GM19240 (cell line): ENCODE measurements at regions not wholly inside any gene's neighbourhood (a gene's known extent, or its start where the extent isn't known, plus 50 kb on each side); places are given as distances from the start of the nearest gene placed in this dataset.

Source experiments
- DNase-seq: peaks from one replicate; pipeline ENCODE4 v3.0.0; 2011; ENCODE audit warnings: low spot score; ENCODE audit not compliant: insufficient read length

DNA sequence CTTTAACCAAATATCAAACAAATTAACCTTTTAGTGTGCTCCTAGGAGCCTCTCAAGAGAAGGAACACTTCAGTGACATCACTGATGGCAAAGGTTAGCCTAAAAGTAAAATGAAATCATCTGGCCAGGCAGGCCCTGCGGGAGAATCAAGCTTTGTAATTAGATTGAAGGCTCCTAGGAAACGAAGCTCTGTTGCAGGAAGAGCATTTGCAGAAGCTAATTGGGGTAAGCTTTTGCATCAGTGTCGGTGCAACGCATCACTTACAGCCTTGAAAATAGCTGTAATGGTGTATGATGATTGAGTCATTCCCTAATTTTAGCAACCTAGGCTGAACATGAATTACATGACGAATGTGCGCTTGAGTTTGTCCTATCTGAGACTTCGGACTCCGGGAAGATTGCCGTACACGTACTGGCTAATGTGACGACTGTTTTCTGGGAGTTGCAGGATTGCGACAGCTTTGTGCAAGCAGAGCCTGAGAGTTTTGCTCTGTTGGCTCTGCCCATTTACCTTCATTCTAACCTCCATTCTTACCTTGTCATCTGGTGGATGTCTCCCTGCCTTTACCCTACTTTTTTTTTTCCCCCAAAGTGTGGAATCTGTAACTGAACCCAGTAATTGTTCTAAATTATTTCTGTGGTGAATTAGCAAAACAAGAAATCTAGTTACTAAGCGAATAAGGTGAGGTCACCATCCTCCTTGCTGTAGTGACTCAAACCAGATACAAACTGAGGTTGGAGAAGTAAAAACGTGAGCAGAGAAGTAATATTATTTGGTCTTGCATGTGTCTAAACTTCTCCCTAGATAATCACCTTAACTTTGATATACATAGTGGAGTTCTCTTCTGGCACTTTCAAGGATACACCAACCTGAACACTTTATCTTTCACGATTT is 675.9 kb upstream of the CITED2 start:
- no peak for DNase-seq

DNA sequence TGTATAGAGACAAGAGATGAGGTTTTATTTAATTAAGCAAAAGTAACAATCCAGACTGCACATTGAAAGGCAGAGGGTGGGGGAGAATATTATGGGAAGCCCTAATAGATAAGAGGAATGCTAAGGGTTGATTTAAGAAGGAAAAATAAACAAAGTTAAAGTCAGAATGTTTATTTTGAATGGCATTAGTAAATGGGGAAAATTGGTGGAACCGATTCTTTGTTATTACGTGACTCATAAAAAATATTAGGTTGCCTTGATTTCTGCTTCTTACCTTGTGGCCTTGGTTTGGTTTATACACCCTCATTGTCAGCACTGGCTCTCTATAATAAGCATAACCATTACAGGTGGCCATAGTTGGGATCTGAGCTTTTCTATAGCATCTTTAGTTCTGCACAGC is 674.8 kb upstream of the CITED2 start:
- DNase-seq: no peak

DNA sequence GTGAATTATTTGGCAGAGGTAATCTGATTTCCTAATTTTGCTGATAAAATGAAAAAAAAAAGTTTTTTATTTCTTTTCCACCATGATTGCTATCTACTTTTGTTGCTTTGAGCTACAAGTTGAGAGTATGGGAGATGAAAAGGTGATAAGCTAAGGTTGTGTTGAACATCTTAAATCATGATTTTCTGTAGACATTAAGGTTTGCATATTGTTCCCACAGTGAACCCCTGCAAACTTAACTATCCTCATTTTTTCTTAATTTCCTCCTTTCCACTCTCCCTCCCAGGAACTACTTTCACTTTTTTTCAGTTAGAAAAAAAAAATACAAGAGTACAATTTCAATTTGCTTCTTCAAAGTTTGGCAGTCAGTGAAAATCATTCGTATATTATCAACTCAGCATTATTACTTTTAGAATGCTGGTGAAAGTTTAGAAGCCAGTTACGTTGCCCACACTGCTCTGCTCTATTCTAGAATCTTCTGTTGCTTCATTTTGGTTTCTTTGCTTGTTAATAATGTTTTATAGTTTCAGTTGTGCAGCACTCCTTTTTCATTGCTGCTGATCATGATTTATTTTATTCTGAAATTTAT is 673.8 kb upstream of the CITED2 start:
- no peak for DNase-seq

- DNase-seq: no peak
Measured at GRCh38 chr6:140047321-140047720, 672.9 kb upstream of the CITED2 start.

DNA sequence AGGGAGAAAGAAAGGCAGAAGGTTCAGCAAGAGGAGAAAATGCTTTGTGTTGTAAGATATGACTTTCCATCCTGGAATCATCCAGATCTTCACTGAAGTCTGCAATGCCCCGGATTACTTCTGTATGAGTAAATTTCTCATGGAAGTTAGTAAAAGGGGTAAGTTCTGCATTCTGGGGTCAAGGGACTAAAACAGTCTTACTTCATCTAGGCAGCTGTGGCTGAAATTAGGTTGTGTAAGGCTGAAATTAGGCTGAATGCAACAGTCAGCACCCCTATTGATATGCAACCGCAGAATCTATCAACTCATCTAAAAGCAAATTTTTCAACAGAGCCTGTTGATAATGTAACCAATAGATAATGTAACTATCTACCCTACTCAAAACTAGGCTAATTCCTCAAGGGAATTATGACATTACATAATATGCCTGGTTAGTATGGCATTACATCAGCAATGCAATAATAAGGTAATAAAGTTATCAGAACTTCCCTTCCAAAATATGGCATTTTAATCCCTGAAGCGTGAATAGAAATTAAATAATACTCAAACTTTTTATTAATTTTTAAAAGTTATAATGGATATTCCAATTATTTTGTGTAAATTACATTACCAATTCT is 671.7 kb upstream of the CITED2 start:
- no peak for DNase-seq

- DNase-seq: no peak
Measured at GRCh38 chr6:140045116-140045515, 670.7 kb upstream of the CITED2 start.

DNA sequence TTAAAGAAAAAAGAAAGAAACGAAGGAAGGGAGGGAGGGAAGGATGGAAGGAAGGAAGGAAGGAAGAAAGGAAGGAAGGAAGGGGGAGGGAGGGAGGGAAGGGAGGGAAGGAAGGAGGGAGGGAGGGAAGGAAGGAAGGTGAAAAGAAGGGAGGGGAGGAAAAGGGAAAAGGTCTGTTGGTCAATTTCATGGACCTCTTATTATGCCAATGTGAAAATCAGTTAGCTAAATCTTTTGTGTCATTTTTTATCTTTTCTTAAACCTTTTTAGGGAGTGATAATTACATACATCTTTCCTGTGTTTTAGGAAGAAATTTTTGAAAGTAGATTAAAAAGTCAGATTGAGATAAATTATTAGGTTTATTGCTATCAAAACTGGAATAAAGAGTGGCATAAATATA is 670.2 kb upstream of the CITED2 start:
- no peak for DNase-seq

DNA sequence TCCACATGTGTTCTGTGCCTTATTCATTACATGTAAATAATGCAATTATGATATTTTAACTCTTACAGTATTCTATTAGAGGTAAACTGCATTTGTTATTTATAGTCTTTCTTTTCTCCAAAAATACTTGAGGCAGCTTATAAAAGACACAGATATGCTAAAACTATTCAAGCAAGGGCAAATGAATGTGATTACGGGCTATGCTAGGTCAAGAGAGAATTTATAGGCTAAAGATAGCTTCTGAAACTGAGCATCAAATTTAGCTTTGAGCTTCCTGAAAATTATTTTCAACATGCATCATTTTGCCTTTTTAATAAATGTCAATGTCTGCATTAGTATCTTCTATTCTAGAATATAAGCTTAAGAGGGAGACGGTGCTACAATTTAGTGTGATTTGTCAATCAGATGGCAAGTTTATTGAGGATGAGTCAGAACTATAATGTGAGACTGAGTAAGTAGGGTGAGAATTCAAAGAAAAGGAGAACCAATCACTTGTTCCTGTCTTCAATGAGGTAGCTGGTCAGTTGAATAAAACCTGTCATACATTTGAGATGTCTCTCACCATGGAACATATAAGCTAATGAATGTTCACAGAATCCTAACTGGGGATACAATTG is 669.4 kb upstream of the CITED2 start:
- no peak for DNase-seq

DNA sequence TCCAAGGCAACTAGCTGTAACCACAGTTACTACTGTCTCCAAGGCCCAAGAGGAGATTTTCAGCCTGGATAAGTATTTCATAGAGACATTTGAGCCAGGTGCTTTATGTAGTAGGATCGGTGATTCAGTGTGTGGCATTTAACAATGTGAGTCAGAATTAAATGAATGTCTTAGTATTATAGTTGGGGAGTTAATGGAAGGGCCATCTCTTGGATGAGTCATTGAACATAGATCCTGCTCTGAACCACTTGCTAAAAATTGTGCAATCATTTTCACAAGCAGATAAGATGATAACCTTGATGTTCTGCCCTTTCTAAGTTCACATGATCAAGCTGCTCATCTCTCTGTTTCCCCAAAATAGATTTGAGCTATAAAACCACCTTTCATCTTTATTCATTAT is 668.9 kb upstream of the CITED2 start:
- no peak for DNase-seq

- DNase-seq: no peak
Measured at GRCh38 chr6:140041571-140042332, 667.3 kb upstream of the CITED2 start.

DNA sequence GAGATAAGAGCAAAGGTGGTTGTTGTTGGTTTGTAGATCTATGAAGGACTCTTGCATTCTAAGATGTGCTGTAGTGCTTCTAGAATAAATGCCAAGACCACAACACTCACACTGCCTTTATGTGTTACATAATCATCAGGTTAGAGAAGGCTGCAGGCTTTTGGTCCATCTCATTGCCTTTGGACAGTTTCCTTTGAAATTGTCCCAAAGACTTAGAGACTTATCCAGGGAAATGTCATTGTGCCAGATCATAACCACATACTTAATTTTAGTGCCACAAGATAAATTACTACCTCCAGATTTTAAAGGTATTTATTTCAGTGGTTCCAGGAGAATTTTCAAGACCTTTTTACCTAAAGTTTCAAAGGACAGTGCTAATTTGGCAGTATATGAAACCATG is 666.6 kb upstream of the CITED2 start:
- DNase-seq: no peak

DNA sequence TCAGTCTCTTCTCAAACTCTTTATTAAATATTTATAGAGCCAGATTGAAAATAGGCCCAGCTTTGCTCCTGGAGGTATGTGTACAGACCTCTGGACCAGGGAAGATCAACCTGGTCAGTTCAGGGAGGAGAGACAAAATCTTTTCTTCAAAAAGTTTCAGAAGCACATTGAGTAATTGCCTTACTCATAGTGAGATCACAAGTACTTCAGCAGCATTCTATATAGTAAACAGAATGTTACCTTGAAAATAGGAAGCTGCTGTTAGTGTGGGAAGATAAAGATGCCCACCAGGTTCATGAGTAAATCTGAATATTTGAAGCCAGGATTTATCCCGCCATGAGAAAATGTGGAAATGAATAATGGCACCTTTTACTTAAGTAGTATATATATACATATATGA is 665.9 kb upstream of the CITED2 start:
- DNase-seq: no peak

GRCh38 chr6:140039364-140039763 is 664.9 kb upstream of the CITED2 start:
- no peak for DNase-seq

GRCh38 chr6:140036196-140036595 is 661.7 kb upstream of the CITED2 start:
- no peak for DNase-seq

DNA sequence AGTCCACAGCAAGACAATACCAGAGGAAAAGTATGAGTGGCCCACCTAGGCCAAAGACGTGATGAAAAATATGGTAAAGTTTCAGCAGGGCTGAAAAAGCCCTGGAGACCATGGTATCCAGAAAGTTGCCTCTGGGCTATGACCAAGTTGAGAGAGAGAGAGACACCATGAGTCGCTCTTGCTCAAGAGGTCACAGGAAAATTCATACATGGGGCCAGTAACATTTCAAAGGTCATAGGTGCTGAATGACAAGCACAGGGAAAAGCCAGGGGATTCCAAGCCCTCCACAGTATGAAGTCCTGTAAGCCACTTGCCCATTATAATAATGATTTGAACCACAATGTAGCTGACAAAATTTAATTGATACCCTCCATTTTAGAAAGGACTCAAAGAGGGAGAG is 657.7 kb upstream of the CITED2 start:
- DNase-seq: no peak

DNA sequence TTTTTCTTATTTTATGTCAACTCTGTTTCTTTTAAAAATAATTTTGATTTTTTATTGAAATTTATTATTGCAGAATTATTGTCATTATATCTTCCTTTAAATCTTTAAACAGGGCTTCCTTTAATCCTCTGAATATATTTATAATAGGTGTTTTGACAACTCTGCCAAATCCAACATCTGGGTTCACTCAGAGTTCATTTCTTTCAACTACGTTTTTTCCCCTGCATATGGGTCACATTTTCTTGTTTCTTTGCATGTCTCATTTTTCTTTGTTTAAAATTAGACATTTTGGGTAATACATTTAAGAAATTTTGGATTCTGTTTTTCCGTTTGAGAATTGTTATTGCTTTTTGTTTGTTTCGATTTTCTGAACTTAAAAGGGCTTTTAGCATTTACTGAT is 655.1 kb upstream of the CITED2 start:
- DNase-seq: no peak

DNA sequence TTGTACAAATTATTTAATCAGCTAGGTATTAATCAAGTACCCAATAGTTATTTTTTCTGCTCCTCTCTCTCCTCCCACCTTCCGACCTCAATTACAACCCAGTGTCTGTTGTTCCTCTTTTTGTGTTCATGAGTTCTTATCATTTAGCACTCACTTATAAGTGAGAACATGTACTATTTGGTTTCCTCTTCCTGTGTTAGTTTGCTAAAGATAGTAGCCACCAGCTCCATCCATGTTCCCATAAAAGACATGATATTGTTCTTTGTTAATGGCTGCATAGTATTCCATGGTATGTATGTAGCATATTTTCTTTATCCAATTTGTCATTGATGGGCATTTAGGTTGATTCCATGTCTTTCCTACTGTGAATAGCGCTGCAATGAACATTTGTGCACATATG is 652.8 kb upstream of the CITED2 start:
- no peak for DNase-seq

GRCh38 chr6:140026546-140026945 is 652.1 kb upstream of the CITED2 start:
- no peak for DNase-seq

DNA sequence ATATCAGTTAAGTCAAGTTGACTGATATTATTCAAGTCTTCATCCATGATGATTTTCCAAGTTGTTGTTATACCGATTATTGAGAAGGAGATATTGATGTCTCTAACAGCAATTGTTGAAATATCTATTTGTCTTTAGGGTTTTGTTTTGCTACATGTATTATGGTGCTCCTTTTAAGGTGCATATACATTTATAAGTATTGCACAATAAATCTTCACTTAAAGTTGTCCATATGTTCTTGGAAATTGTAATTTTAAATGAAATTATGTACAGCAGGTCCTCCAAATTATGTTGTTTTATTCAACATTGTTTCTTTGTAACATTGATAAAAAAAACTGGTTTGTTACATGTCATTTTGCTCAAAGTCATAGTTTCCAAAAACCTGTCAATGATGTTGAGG is 650.7 kb upstream of the CITED2 start:
- DNase-seq: no peak

DNA sequence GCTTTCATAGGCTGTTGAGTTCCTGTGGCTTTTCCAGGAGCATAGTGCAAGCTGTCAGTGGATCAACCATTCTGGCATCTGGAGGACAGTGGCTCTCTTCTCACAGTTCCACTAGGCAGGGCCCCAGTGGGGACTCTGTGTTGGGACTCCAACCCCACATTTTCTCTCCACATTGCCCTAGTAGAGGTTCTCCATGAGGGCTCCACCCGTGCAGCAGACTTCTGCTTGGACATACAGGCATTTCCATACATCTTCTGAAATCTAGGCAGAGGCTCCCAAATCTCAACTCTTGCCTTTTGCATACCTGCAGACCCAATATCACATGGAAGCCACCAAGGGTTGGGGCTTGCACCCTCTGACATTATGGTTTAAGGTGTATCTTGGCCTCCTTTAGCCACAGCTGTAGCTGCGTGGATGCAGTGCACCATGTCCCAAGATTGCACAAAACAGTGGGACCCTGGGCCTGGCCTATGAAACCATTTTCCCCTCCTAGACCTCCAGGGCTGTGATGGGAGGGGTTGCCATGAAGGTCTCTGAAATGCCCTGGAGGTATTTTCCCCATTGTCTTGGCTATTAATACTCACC is 645.9 kb upstream of the CITED2 start:
- no peak for DNase-seq

DNA sequence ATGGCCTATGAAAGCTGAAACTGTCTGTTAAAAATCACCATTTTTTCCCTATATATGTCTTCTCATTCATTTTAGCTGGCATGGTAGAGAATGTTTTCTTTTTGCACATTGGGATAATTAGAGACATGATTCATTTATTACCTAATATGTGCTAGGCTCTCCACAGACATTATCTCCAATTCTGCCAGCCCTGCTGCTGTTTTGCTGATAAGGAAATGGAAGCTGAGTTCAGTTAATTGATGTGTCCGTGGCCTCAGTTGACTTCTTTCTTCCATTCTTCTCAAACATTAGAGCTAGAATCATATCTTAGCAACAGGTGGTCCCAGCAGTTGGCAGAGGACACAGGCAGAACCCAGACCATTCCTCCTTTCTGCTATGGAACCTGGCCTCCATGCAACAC is 644.1 kb upstream of the CITED2 start:
- DNase-seq: no peak
